IPS-NIHi7 (cell line): ENCODE measurements at regions not wholly inside any gene's neighbourhood (a gene's known extent, or its start where the extent isn't known, plus 50 kb on each side); places are given as distances from the start of the nearest gene placed in this dataset.

Source experiments
- DNase-seq: peaks from one replicate; pipeline ENCODE4 v3.0.0; 2012; ENCODE audit warnings: mixed read lengths; ENCODE audit errors: extremely low spot score

DNA sequence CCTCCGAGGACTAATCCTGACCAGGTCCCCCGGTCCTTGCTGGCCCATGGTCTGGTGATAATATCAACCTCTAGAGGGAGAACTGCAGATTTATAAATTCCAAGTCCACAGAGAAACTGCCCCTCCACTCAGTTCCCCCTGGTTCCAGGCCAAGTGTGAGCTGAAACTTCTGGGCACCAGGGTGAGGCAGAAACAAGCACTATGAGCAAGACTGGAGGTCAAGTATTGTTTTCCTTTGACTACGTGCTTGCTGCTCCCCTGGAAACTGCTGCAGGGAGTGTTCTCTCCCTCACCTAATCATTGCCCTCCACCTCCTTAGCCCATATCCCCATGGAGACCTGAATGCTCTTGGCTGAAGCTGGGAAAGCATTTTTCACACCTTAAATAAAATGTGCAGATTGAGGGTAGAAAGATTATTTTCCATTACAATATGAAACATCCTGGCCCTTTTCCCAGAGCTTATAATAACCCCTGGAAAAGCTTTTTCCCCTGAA lies 135.2 kb downstream of the RDH14 start:
- no peak for DNase-seq

DNA sequence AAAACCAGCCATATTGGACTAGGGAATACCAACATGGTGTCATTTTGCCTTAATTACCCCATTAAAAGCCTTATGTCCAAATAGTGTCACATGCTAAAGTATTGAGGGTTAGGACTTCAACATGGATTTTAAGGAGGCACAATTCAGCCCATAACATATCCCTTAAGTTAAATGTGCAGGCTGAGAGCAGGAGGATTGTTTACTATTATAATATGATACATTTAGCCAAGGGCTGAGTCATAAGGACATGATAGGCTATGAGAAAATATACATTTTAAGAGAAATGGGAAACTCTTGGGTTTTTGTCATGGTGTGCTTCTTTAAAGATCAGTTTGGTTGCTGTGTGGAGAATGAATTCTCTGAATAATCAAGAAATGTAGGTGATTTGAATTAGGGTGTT lies 136.8 kb downstream of the RDH14 start:
- no peak for DNase-seq

DNA sequence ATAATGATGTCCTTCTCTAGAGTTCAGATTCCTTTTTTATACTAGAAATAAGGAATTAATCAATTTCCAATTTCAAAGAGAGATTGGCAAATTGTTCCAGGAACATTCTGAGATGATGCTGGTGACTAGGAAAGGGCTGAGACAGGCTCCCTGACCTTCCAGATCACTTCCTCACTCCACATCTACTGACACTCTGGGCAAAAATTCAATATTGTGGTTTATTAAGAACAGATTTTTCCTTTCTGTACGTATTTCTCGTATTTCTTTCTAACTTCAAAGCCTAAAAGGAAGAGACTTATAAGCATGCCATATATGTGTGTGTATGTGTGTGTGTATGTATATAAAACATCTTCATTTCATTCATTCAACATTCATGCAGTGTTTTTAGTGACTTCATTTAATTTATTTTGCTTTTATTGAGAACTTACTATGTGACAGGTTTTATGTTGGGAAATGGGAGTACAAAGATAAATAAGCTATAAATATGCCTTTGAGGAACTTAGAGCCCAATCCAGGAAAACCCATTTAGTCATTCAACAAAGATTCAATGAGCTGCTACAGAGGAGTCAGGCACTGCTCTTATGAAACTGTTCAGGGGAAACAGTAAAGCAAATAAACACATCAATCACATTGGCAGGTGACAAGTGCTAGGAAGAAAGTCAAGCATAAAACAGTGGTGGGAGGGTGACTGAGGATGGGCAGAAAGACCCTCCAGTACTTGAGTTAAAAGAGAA lies 137.9 kb downstream of the RDH14 start:
- DNase-seq, result no peak

DNA sequence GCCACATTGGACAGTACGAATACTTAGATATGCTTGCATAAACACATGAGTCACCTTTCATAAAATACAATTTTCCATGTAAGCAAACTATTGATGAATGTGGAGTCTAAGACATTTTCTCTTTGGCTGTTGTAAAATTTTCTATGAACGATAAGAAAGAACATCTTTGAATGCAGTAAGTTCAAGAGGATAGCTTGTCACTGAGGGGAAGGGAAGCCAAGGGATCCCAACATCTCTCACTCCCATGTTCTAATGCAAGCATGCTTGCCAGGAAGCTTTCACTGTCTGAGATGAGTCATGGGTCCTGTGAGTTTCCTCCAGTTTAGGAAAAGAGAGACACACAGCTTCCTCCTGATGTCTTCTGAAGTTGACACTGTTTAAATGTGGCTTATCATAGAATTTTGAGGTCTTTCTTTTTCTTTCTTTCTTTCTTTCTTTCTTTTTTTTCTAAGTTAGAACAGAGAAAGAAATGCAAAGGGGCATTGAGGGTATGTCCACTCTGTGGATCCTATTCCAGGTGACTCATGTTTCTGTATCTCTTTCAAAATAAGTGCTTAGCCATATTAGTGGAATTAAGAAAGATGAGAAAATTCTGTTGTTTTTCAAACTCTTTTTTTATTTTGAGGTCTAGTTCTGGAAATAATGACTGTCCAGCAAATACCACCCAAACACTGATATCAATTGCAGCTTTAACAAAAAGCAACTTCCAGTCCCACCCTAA lies 146.6 kb downstream of the RDH14 start:
- DNase-seq, result peak; percentile 26

DNA sequence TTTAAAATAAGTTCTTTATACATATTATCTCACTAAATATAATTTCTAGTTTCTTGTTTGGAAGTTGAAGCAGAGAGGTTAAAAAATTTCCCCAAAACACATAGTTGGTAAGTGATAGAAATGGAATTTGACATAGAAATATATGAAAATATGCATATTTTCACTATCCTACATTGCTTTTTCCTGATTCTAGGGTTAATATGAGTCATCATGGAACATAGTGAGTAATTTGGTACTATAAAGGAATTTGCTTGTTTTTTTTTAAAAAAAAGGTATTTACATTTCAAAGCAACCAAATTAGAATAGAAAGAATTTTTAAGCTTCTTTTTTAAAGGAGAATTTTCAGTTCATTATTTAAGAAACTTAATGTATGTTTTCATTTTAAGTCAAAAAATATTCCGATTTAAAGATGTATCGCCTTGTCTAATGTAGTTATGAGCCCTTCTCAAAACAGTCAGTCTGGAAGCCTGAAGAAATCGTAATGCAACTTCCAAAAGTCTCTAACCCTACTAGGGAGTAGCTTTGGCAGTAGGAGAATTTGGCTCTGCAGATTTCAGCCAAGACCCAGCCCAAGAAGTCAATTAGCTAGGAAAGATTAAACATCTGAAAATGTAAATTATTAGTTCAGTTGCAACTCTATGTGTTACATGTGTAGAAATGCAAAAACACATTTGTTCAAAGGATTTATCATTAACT lies 147.3 kb downstream of the RDH14 start:
- DNase-seq, result no peak

DNA sequence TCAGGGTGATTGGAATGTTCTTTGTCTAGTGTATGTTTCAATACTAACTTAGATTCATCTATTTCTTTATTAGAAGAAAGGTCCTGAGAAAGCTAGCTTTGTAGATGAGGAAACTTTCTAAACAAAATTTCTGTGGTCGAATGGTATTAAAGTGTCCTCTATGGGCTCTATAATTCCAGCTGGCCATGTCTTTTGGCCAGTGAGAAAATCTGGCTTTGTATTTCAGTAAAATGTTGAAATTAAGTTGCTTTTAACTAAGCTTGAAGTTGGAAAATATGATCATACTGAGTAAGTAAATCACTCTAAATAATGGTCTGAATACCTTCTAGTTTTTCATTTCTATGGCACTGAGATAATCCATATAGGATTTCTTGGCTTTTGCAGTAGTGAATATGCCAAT lies 148.8 kb downstream of the RDH14 start:
- no peak for DNase-seq

DNA sequence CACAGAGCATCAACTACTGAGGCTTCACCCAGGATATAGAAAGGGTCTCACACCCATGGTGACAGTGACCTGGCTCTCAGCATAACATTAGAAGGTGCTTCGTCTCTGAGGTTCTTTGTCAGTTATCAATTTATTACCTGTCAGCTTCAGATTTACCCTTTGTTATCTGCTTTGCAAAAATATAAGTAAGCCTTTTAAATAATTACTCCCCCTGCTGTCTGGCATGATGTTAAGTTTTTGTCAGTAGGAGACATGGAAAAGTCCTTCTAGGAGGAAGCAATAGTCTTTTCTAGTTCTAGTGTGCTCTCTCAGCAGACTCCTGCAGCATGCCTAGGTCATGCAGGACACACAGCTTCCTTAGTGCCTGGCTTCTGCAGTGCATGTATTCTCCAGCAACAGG lies 149.9 kb downstream of the RDH14 start:
- DNase-seq, result no peak

DNA sequence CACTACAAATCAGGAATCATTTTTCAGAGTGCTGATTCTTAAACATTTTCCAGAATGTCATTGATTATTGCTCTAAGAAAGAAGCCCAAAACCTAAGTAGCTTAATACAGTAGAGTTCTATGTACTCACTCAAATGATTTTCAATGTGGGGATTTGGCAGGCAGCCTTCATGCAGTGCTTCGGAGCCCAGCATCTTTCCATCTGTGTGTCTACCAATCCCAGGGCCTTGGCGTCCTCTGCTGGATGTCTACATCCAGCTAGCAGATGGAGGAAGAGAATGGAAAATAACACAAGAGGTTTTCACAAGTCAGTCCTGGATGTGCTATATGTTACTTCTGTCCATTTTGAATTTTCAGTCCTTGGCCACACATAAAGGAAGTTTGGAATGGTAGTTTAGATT lies 151.8 kb downstream of the RDH14 start:
- no peak for DNase-seq

DNA sequence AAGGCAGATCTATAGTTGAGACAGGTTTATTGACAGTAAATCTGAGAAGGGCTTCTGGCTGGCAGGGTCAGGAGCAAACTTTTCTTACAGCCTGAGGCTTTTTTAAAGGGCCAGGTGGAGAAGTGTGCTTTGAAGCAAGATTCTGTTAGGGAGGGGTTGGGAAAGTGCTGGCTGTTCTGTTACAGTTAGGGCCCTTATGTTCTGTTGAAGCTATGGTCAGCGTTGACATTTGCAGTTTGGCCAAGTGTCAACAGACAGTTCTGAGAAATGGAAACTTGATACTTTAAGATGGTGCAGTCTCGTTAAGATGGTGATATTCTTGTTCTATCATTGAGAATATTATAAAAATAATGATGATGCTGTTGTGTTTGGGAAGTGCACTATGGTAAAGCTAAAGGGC lies 154.2 kb downstream of the RDH14 start:
- no peak for DNase-seq

DNA sequence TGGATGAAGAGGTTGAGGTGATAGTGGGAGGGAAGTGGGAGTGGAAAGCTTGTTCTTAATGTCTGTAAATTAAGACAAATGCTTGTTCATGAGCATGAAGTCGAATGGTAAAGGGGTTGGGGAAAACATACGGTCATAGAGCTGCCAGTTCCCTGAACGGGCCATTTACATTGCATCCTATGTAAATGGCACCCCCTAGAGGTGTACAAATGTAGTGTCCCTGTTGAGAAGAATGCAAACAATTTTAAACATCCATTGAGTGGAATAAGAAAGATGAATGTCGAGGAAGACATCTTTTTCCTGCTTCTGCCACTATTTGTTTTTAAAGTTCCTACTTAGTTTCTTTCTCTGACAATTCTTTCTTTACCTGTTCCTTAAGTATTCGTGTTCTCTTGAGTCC lies 155.7 kb downstream of the RDH14 start:
- peak; percentile 42 for DNase-seq

DNA sequence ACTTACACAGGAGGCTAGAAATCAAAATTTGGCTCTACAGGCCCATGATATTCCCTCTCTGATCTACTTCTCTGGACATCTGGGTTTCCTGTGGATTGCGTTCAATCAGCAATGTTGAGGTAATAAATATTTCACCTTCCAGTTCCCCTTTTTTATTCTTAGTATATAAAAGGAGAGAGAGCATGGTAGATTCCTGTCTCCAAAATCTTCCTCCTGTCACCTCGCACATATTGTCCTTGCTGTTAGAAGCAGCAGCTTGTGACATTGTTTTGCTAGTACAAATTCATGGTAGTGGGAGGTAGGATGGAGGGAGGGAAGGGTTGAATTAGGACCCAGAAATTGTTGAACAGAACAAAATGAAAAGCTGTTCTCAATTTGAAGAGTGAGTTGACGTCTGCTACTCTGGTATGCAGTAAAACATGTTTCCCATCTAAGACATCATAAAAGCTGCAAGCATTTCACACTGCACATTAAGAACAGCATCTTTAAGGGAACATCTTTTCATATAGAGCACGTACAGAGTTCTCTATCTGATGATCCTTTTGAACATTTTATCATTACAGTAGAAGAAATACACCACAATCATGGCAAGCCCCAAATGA lies 156.4 kb downstream of the RDH14 start:
- no peak for DNase-seq

DNA sequence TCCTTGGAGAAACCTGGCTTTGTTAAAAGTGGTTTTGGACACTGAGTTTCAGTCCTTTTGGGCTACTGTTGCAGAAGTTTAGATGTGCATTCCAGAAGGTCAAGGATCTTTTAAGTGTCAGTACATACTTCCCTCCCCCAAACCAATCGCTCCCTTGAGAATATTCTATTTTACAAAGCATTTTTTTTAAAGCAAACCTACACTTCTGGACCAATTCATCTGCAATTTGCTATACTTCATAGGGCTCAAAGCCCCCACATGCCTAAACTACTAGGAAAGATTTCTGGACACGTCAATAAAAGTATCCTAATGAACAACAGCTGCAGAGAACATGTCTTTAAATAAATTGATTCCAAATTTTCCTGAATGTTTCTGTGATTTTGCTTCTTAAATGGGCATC lies 157.6 kb downstream of the RDH14 start:
- no peak for DNase-seq

DNA sequence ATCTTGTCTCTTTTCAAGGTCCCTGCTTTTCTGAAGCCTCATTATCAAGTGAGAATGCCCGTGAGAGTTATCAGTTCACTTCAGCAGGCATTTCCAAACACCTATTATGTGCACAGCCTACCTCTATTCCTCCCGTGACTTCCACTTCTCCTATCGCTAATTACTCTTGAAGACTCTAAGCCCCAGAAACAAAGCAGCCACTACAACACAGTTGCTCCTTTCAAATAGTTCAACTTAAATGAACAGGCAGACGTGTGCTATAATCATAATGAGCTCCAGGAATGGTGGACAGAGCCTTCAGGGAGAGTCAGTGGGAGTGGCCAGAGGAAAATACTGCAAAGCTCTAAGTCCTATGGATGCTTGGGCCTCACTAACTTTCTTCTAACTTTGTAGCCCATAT lies 159.0 kb downstream of the RDH14 start:
- no peak for DNase-seq

DNA sequence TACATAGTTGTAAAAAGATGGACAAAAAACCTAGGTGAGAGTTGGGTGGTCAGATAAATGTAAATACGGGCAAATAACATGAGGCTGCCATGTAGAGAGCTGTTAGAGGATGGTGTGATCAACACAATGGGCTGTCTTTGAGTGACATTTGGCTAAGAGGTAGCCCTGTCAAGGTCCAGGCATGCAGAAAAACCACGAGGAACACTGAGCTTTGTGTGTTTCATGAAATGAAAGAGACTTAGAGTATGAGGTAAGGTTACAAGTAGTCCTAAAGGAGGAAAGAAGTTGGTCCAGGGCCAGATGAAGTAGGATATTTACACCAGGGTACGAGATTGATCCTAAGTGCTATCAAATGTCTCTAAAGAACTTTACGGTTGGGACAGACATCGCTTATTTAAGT lies 160.9 kb downstream of the RDH14 start:
- DNase-seq, result no peak

DNA sequence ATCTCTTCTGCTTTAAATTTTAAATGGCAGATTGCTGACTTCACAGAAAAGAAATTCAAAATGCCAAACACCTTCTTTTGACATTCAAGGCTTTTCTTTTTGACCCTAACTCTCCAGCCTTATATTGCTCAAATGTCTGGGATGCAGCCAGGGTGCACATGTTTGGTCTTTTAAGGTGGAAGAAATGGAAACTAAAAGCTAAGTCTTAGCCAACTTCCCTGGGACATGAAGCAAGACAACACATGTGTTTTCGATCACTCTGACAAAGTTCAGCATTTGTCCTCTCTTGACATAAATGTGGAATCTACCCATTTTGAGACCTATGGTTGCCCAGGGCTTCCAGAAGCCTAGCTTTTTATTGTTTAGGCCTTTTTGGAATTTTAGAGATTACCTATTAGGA lies 161.6 kb downstream of the RDH14 start:
- DNase-seq, result no peak

DNA sequence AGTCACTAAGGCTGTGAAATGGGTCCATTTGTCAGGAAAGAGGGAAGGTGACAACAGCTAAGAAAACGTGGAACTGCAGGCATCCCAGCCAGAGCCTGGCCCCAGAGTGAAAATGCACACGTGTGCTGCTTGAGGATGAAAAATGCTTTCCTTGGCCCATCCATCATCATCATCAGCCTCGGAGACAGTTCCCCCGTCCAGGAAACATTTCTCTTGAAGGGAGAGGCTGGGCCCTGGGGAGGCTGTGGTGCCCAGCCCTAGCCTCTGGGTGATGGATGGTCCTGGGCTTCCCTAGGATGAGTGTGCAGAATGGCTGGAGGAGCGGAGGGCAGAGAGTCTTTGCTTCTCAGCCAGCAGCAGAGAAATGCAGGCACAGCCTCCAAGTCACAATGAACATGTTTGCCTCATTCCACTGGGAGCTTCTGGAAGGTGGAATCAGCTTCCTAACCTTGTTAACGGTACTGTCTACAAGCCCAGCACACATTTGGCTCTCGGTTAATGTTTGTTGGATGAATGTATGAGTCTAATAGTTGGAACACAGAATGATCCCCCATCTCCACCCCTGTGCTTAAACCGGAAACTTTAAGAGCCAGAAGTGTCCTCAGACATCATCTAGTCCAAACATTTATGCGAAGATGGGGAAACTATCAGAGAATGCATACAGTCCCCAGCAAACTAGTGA lies 164.0 kb downstream of the RDH14 start:
- DNase-seq, result no peak

DNA sequence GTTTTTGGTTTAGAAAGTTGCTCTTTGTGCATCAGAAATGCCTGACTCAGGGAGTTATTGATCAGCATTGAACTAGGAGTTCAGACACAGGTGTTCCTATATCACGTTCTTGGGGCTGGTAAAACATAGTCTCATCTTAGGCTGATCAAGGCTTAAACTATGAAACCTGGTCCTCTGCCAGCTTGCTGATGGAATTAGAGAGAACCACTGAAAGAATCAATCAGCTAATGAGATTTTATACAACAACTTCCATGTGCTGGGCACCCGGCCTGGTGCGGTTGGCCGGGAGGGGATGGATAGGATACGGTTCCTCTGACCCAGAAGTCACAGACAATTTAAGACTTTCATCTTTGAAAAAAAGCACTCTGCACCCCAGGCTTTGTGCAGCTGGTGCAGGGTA lies 164.9 kb downstream of the RDH14 start:
- no peak for DNase-seq

DNA sequence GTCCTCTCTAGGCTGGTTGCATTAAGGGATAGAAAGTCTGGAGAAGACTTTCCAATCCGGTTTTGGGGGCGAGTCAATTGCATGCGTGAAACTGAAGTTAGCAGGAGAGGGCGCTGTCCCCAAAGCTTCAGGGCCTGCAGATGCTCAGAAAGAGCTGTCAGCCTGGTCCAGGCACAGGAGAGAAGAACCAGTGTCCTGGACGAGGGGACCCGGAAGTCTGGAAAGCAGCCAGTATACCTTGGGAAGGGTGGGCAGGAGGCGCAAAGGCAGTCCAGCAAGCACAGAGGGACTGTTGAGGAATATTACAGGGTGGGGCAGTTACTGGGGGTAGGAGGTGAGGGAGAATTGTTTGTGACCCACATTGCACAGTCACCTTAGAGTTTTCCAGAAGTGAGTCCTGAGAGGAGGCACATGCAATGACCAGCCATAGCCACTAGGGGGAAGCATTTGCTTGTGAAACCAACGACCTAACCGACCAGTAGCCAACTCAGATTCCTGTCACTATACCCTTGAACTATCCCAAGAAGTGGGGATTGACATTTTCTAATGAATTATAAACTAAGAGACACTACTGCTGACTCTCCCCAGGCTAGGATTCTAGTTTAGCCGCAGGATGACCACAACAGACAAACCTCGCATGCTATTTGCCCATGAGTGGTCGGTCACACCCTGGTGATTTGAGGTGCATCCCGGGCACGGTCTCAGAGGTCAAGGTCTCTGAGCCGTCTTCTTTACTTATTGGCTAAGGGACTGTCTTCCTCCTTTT lies 172.8 kb downstream of the RDH14 start:
- DNase-seq, result peak; percentile 76

DNA sequence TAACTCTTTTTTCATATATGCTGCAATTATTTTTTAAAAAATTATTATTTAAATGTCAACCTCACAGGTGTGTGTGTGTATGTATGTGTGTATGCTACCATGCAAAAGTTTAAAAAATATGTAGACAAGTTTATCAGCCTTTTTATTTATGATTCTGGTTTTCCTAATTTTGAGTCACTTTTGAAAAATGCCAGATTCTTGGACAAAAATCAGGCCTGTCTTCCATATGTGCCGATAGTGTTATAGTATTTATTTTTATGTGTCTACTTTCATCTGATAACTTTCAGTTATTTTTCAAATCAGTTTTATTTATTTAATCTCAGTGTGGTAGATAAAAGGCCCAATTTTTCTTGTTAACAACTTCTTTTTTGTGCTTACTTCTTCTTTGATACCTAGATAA lies 176.2 kb downstream of the RDH14 start:
- DNase-seq, result no peak

DNA sequence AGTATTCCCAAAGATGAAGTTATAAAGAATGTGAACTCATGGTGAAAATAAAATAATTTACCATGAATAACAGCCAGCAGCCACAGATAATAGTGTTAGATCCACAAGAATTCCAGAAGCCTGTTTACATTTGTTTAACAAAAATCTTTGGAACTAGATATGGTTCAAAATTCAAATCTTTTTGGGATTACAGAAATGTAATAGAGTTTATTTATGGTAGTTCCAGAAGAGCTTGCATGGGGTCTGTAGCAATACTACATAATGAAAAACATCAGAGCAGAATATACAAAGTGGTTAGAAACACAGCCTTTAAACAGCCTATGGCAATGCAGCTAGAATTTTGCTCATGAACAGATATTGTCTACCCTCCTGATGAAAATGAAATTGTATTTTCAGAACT lies 179.1 kb downstream of the RDH14 start:
- DNase-seq, result no peak

DNA sequence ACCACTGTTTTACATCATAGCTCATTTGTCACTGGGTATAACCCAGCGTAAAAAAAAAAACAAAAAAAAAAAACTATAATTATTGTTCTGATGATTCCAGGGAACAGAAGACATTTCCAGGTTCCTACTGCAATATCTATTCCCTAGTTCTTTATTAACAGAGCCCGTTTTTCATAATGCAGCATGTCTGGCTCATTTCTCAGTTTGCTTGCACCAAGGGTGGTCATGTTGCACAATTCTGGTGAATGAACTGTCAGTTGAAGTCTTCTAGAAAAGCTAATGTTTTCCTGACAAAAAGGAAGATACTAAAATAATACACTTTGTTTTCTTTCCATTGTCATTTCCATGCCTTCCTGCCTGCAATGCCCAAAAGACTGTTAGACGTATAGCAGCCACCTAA lies 180.1 kb downstream of the RDH14 start:
- no peak for DNase-seq
